Stimulated activated CD8-positive, alpha-beta memory T cell treated with anti-CD3 and anti-CD28 coated beads, Interleukin-12 subunit alpha, Interleukin-12 subunit beta, amount 100 ng/mL, for 24 hours (primary cell): ENCODE measurements at regions not wholly inside any gene's neighbourhood (a gene's known extent, or its start where the extent isn't known, plus 50 kb on each side); places are given as distances from the start of the nearest gene placed in this dataset.
"Not testable (repeated sequence)": the region's sequence is repeated elsewhere in the genome, so short reads cannot be mapped to it uniquely, and the experiment has no call there.

Experiments
- DNase-seq: peaks from one replicate; pipeline ENCODE4 v3.0.0-alpha.2; 2020; ENCODE audit errors: extremely low read depth

GRCh38 chr2:118469103-118469502, 378.3 kb downstream of the EN1 start:
- no peak for DNase-seq

- no peak for DNase-seq
These were observed 376.4 kb downstream of the INSIG2 start for GRCh38 chr2:118464546-118465265.

GRCh38 chr2:118464046-118464445, 375.8 kb downstream of the INSIG2 start:
- DNase-seq = no peak

GRCh38 chr2:118460425-118460824, 372.2 kb downstream of the INSIG2 start:
- DNase-seq = no peak

- no peak for DNase-seq
These were observed 371.2 kb downstream of the INSIG2 start for GRCh38 chr2:118459426-118459825.

GRCh38 chr2:118457951-118458350, 369.7 kb downstream of the INSIG2 start:
- no peak for DNase-seq

GRCh38 chr2:118449401-118449800, 361.1 kb downstream of the INSIG2 start:
- no peak for DNase-seq

GRCh38 chr2:118443596-118443995, 355.3 kb downstream of the INSIG2 start:
- no peak for DNase-seq

GRCh38 chr2:118442996-118443553, 354.8 kb downstream of the INSIG2 start:
- DNase-seq = no peak

- DNase-seq = no peak
These were observed 353.8 kb downstream of the INSIG2 start for GRCh38 chr2:118442046-118442445.

GRCh38 chr2:118440404-118441098, 352.3 kb downstream of the INSIG2 start:
- no peak for DNase-seq

- DNase-seq = no peak
These were observed 349.2 kb downstream of the INSIG2 start for GRCh38 chr2:118437501-118437900.

- DNase-seq = no peak
These were observed 343.7 kb downstream of the INSIG2 start for GRCh38 chr2:118431997-118432396.

- DNase-seq = no peak
These were observed 343.3 kb downstream of the INSIG2 start for GRCh38 chr2:118431586-118431985.

GRCh38 chr2:118431165-118431517, 342.9 kb downstream of the INSIG2 start:
- no peak for DNase-seq

GRCh38 chr2:118430510-118431164, 342.4 kb downstream of the INSIG2 start:
- DNase-seq = no peak

- no peak for DNase-seq
These were observed 336.9 kb downstream of the INSIG2 start for GRCh38 chr2:118425191-118425590.

GRCh38 chr2:118423776-118424175, 335.5 kb downstream of the INSIG2 start:
- DNase-seq = no peak

- no peak for DNase-seq
These were observed 333.4 kb downstream of the INSIG2 start for GRCh38 chr2:118421648-118422047.

GRCh38 chr2:118417406-118418120, 329.3 kb downstream of the INSIG2 start:
- DNase-seq = no peak

- DNase-seq = not testable (repeated sequence)
These were observed 326.9 kb downstream of the INSIG2 start for GRCh38 chr2:118415186-118415585.
